Stimulated activated CD8-positive, alpha-beta memory T cell treated with anti-CD3 and anti-CD28 coated beads, Interleukin-4, amount 100 ng/mL, for 24 hours (primary cell): ENCODE measurements at regions not wholly inside any gene's neighbourhood (a gene's known extent, or its start where the extent isn't known, plus 50 kb on each side); places are given as distances from the start of the nearest gene placed in this dataset.

Experiments used
- DNase-seq: peaks from one replicate; pipeline ENCODE4 v3.0.0-alpha.2; 2020; ENCODE audit warnings: low read depth

- no peak for DNase-seq
Observed at GRCh38 chr17:77647531-77647930, 311.0 kb upstream of the TNRC6C start.

GRCh38 chr17:77649717-77650211 is 308.7 kb upstream of the TNRC6C start:
- no peak for DNase-seq

GRCh38 chr17:77651988-77652387 is 306.5 kb upstream of the TNRC6C start:
- no peak for DNase-seq

GRCh38 chr17:77654296-77654695 is 304.2 kb upstream of the TNRC6C start:
- DNase-seq, result no peak

GRCh38 chr17:77654850-77655249 is 303.7 kb upstream of the TNRC6C start:
- no peak for DNase-seq

- no peak for DNase-seq
Observed at GRCh38 chr17:77656054-77656453, 302.4 kb upstream of the TNRC6C start.

DNA sequence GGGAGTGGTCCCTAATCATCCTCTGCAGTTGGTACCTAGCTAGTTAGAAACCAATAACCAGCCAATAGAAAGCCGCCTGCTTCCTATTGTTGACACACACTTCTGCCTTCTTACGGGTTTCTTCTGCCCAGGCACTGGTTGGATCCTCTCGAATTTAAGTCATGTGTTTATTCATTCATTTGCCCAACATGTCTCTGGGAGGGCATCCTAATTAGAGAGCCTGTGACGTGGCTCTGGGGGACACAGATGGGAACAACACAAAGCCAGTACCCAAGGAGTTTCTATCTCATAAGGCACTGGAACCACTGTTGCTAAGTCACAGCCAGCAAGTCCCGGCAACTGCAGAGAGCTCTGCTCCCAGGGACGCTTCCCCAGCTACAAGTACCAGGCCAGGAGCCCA is 300.7 kb upstream of the TNRC6C start:
- no peak for DNase-seq

DNA sequence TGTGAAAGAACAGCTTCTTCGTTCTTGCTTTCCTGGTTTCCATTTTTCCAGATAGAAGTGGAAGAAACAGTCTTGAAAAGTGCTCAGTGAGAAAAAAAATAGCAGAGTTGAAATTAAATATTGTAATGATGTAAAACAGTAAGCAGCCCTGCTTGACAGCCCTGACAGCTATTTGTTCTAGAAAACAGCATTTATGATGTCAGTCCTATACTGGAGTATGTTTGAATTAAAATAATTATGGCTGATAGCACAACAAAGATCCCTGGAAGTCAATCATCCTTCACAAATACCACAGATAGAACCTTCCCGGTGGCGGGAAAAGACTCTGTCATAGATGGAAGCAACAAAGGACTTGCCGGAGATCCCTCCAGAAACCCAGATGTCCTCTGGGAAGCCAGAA is 298.0 kb upstream of the TNRC6C start:
- DNase-seq, result no peak

GRCh38 chr17:77662833-77663232 is 295.7 kb upstream of the TNRC6C start:
- no peak for DNase-seq

DNA sequence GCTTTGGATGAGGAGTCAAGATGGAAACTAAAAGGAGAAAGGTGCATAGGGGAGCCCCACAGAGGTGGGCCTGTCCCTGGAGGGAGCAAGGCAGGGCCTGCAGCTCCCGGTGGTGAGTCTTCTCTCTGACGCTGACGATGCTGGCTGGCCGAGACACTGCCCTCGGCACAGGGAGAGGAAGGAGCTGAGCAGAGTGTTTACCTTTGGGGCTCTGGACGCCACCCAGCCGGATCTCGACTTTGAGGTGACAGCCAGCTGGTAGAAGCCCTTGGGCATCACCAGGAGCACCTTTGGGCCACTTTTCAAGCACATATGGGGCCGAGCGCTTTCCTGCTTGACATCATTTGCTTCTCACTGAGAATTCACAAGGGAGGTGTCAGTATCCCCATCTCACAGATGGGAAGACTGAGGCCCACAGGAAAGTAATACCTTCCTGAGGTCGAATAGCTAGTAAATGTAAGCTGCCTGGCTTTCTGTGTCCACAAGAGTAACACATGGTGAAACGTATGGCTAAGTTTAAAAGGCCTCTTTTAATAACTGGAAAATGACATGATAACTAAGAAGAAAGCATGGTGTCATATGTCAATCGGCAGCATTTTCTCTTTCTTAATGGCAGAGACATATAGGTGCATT is 294.3 kb upstream of the TNRC6C start:
- DNase-seq, result no peak

GRCh38 chr17:77665833-77666232 is 292.7 kb upstream of the TNRC6C start:
- no peak for DNase-seq

GRCh38 chr17:77666462-77666861 is 292.0 kb upstream of the TNRC6C start:
- no peak for DNase-seq

GRCh38 chr17:77666881-77667395 is 291.6 kb upstream of the TNRC6C start:
- DNase-seq, result peak; percentile 38

DNA sequence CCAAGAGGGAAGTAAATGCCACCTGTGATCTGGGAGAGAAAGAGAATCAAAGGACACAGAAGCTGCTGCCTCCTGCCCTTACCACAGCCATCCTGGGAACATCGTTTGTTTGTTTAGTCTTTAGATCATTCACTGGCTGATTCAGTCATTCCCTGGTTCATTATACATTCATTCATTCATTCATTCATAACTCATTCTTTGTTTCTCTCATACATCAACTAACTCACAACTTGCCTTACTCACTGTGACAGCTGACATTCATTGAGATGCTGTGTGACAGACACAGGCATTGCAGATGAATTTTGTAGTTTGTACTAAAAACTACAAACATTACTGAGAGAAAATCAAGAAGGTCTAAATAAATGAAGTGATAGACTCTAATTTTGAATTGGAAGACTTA is 291.0 kb upstream of the TNRC6C start:
- no peak for DNase-seq

- DNase-seq, result no peak
Observed at GRCh38 chr17:77668518-77668917, 290.0 kb upstream of the TNRC6C start.

DNA sequence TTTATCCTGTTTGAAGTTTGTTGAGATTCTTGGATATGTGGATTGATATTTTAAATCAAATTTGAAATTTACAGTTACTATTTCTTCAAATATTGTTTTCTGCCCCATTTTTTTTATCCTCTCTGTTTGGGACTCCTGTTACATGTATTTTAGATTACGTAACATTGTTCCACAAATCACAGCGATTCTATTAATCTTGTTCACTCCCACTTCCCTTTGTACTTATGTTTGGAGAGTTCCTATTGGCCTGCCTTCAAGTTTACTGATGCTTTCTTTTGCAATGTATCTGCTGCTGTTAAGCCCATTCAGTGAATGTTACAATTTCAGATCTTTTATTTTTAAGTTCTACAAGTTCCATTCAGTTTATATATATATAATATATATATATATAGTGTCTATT is 288.3 kb upstream of the TNRC6C start:
- DNase-seq, result no peak

DNA sequence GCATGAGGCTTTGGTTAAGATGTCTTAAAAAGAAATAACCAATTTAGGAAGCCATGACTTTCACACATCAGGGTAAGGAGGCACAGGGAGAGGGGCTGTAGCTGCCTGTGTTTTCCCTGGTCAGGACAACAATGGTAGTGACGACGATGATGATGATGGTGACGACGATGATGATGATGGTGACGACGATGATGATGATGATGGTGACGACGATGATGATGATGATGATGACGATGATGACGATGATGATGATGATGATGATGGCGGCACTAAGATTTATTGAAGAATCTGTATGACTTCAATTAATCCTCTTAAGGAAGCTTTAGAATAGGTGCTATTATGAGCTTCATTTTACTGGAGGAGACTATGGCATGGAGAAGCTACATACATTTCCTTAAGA is 284.1 kb upstream of the TNRC6C start:
- DNase-seq, result no peak

DNA sequence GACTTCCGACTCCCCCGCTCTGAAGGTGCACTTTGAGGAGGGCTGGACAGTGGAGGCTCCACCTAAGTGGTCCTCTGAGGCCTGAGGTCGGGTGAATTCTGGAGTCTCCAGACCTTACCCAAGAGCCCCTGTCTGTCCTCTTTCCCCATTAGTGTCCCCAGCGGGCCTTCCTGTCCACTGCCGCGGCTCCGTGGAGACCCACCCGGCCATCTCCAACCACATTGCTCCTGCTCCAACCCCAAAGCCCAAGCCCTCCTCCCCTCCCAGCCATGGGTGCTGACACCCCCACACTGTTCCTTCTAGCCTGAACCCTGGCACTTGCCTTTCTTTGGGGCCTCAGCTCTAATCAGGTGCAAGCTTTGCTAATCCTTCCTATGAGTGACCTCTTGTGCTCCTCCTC is 283.1 kb upstream of the TNRC6C start:
- DNase-seq, result no peak

DNA sequence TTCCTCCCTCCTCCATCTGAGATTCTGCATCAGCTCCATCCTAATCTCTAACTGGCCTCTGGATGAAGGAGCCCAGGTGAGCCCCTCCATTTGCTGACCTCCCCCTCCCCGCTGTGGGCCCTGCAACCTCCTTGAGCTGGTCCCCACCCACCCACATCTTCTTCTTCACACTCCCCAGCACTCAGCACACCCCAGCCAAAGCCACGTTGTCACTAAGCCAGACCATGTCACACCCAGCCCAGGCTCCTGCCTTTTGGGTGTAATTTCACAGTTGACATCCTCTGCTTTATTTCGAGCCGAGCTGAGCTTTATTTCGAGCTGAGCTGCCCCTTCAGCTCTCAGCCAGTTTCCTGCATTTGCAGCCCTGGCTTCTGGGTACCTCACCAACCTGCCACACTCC is 282.7 kb upstream of the TNRC6C start:
- no peak for DNase-seq

- no peak for DNase-seq
Observed at GRCh38 chr17:77676237-77676661, 282.3 kb upstream of the TNRC6C start.

- DNase-seq, result no peak
Observed at GRCh38 chr17:77677211-77677610, 281.3 kb upstream of the TNRC6C start.

DNA sequence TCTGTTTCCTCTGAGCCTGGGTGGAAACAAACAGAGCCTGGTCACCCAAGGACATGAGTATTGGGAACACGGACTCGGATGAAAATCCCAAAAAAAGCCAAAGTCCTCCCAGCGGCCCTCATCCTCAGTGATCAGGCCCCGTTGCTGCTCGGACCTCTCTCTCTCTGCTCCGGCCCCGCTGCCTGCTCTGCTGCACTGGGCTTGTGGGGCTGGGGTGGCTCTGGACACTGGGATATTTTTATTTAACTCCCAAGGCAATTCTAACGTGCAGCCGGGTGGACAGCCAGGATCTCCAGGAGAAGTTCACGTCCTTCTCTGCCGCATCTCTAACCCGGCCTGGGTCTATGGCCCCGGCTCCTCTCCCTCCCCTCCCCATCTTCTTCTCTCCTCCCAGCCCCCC is 280.9 kb upstream of the TNRC6C start:
- DNase-seq, result no peak

- DNase-seq, result no peak
Observed at GRCh38 chr17:77679589-77679988, 278.9 kb upstream of the TNRC6C start.

- no peak for DNase-seq
Observed at GRCh38 chr17:77681861-77682260, 276.6 kb upstream of the TNRC6C start.
